ENCODE measurements at regions not wholly inside any gene's neighbourhood (a gene's known extent, or its start where the extent isn't known, plus 50 kb on each side); places are given as distances from the start of the nearest gene placed in this dataset.
"Not testable (repeated sequence)": the region's sequence is repeated elsewhere in the genome, so short reads cannot be mapped to it uniquely, and the experiment has no call there.

DNA sequence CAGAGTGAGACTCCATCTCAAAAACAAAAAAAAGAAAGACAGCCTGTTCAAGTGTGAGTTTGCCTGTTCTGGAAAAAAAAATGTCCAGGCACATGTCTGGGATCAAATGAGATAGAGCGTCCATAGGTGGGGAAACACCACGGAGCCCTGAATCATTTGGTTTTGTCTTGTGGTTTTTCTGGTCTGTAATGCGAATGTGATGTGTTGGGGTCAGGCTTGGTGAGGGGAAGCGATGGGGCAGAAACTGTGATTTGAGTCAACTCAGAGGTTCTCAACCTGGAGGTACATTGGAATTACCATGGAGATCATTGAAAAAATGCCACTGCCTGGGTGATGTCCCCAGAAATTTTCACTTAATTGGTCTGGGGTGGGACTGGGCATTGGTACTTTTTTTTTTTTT lies 183.9 kb upstream of the PWP1 start:
- DNase-seq: no peak

DNA sequence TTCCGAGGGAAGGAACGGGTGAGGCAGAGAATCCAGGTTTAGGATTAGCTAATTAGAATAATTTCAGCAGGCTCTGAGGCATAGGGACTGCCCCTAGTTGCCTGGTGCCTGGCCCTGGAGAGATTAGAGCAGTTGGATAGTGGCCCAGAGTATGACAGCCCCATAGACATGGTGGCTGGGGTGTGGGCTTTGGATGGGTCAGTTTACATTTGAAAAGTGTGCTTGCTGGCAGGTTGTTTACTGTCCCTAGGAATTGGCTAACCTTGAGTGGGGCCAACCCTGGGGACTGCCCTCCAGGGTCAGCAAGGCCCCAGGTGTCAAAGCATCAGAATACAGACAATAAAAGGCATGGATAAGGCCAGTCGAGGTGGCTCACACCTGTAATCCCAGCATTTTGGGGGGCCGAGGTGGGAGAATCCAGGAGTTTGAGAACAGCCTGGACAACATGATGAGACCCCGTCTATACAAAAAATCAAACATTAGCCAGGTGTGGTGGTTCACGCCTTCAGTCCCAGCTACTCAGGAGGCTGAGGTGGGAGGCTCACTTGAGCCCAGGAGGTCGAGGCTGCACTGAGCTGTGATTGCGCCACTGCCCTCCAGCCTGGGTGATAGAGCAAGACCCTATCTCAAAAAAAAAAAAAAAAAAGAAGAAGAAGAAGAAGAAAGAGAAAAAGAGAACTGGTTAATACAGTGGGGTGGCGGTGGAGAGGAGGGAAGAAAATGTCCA lies 182.3 kb upstream of the PWP1 start:
- DNase-seq: no peak

DNA sequence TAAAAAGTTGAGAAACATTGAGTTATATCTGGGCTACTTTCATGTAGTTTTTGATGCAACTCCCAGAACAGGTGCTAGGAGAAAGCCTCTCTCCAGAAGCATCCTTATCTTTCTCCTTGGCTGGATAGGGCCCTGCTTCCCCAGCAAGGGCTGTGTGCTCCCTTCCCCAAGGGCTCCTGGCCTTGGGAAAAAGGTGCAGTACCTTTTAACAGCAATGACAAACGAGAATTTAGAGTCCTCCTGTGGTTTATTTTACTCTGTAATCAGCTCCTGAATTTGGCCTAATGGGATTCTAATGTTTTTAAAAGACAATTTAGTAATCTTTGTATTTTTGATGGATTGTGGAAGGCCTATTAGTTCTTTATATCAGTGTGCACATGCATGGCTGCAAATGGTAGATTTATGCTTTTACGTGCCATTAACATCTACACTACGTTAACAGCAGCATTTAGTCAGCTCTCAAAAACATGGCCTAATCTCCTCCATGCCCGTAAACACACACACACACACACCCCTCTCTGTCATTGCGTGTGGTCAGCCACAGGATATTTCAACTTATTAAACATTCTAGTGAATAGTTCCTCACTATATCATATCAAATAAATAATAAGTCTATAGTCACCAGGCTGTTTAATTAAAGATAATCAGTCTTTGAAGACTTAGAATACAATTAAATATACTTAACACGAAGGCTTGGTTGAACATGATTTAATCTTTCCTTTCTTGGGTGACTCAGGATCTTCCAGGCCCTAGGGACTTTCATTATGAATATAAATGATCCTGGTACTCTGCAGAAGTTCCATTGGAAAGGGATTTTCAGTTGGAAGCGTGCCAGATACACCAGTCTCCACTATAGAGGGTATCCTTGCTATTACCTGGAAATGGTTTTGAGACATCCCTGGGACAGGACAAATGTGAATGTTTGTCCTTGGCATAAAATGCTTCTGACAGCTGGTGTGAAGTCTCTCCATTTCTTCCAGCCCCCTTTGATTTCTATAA lies 181.4 kb upstream of the PWP1 start:
- DNase-seq: no peak

DNA sequence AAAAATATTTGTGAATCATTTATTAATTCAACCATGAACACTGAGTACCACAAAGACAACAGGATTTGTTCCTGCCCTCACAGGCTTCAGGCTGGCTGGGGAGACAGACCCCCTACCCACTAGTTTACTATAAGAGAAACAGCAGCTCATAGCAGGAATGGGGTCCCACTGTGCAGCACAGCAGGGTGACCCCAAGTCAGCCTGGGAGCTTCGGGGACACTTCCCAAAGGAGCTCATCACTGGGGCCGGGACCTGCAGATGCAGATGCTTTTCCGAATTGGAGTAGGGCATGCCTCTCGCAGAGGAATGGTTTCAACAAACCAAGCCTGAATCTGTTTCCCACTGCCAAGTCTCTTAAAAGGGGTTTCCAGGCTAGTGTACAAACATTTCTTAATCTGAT lies 176.2 kb upstream of the PWP1 start:
- DNase-seq: no peak

DNA sequence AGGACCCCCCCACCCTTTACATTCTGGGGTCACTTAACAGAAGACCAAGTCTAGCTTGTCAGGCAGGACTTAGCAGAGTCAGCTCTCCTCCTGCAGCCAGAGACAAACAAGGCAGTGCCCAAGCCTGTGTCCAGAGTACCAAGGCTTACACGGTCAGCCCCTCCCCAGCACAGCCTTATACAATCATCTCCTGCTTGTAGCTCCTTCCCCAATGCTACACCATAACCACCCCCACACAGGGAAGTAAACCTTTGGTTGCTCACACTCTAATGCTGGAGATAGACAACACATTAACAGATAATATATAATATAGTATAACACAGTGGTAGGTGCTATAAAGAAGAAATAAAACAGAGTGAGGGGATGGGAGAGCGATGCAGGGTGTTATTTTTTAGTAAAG lies 175.4 kb upstream of the PWP1 start:
- peak in 1 of 2 donors; percentile 64 for DNase-seq

DNA sequence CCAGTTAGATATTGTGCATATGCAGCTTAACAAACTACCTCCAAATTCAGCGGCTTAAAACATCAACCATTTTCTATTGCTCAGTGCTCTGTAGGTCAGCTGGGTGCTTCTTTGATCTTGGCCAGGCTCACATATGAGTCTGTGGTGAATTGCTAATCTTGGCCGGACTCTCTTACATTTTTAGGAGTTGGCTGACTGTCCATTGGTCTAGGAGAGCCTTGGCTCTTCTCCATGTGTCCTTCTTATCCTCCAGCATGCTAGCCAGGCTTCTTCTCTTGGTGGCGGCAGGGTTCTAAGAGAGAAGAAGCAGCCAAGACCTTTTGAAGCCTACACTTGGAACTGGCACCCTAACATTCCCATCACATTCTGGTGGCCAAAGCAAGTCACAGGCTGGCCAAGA lies 174.3 kb upstream of the PWP1 start:
- DNase-seq: no peak

DNA sequence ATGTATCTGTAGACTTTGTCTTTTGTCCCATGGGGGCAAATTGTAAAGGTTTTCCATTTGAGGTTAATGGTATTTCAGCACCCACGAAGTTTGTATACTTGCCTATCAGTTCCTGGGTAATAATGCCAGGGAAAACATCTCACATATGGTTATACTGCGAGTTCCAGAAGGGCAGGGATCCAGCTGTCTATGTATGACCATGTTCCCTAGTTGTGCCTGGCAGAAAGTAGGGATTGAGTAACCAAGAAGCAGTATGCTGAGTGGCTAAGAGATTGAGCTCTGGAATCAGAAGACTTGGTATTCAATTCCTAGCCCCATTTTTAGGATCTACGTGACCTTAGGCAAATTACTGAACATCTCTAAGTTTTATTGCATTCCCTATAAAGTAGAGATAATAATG lies 173.2 kb upstream of the PWP1 start:
- DNase-seq: no peak

DNA sequence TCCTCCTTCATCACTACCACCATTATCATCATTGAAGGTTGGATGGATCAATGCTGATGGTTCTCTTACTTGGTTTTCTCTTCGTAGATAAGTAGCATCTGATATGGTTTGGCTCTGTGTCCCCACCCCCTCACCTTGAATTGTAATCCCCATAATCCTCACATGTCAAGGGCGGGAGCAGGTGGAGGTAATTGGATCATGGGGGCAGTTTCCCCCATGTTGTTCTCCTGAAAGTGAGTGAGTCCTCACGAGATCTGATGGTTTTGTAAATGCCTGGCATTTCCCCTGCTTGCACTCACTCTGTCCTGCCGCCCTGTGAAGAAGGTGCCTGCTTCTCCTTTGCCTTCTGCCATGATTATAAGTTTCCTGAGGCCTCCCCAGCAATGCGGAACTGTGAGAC lies 172.4 kb upstream of the PWP1 start:
- no peak for DNase-seq

DNA sequence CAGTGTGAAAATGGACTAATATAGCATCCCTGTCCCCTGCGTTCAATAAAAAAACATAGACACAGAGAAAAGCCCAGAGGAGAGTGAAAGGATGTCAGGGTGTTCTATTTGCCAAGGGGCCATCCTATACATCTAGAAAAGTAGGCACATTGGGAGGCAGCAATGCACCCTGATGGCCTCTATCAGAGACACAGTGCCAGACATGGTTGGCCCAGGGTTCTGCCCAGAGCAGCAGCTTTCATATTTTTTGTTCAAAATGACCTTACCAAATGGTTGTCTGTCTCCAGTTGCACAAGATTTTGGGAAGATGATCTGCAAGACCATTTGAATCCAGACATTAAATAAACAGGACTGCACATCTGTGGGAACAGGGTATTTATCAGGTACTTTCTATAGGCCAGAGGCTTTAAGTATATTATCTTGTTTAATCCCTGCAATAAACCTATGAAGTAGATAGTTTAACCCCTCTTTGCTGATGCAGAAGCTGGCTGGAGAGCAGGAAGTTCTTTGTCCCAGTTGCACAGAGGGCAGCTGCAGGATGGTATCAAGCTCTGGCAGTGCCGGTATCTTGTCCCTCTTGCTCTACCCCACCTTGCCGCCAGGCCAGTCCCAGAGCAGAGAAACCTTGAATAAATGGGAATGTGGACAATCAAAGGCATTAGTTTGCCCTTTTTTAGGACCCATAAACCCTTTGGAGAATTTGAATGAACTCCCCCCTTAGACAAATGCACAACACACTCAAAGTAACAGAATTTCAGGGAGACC lies 171.8 kb upstream of the PWP1 start:
- no peak for DNase-seq

DNA sequence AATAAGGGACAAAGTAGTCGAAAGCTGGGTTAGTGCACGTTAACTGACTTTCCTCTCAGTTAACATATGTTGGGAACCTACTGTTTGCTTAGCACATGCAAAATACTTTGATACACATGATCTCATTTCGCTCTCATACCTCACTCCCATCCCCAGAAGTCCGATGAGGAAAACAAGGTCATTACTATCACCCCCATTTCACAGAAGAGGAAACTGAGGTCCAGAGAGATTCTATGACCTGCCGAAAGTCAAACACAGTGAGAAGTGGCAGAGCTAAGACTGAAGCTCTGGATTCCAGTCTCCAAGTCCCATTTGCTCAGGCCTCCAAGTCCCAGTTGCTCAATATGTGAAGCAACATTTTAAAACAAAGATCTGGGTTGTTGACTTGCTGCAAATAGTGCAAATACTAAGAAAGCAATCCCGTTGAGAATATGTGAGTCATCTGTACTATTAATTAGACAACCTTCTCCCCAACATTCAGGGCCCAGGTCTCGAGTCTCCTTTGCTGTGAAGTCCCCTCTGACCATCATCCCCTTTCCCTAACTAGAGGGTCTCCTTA lies 170.6 kb upstream of the PWP1 start:
- peak; percentile 22 to 40 for DNase-seq

DNA sequence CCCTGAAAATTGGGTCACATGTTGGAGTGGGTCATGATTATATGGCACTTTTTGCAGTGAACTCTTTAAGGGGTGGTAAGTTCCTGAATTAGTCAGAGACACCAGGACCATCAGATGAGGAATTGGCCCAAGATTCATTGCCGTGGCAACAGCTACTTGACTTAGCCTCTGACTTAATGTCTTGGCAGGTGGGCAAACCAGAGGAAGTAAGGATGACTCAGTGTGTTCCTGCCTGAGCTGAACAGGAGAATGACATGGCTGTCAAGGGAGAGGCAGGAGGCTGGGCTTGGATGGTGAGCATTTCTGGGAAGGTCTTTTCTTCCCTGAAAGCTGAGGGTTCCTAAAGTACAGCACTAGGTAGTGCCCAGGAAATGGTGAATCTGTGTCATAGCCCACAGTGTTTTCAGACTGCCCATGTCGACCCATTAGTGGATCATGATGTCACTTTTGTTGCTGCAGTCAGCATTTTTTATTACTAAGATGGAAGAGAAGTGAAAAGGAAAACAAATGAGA lies 170.1 kb upstream of the PWP1 start:
- peak; percentile 60 to 87 for DNase-seq

DNA sequence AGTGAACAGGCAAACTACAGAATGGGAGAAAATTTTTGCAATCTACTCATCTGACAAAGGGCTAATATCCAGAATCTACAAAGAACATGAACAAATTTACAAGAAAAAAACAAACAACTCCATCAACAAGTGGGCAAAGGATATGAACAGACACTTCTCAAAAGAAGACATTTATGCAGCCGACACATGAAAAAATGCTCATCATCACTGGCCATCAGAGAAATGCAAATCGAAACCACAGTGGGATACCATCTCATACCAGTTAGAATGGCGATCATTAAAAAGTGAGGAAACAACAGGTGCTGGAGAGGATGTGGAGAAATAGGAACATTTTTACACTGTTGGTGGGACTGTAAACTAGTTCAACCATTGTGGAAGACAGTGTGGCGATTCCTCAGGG lies 167.8 kb upstream of the PWP1 start:
- not testable (repeated sequence) for DNase-seq

DNA sequence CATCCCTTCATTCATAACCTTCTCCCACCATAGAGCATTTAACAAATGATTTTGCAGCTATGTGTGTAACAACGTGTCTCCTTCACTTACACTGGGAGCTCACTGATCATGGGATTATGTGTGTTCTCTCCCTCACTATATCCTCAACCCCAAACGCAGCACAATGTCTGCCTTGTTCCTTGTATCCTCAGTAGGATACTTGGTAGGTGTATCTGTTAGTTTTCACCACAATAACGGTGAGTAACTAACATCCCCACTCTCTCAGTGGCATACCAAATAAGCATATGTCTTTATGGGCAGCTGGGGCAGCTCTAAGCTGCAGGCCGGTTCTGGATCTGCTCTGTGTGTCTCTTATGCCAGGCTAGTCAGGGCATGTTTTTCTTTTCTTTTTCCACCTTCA lies 166.7 kb upstream of the PWP1 start:
- no peak for DNase-seq

DNA sequence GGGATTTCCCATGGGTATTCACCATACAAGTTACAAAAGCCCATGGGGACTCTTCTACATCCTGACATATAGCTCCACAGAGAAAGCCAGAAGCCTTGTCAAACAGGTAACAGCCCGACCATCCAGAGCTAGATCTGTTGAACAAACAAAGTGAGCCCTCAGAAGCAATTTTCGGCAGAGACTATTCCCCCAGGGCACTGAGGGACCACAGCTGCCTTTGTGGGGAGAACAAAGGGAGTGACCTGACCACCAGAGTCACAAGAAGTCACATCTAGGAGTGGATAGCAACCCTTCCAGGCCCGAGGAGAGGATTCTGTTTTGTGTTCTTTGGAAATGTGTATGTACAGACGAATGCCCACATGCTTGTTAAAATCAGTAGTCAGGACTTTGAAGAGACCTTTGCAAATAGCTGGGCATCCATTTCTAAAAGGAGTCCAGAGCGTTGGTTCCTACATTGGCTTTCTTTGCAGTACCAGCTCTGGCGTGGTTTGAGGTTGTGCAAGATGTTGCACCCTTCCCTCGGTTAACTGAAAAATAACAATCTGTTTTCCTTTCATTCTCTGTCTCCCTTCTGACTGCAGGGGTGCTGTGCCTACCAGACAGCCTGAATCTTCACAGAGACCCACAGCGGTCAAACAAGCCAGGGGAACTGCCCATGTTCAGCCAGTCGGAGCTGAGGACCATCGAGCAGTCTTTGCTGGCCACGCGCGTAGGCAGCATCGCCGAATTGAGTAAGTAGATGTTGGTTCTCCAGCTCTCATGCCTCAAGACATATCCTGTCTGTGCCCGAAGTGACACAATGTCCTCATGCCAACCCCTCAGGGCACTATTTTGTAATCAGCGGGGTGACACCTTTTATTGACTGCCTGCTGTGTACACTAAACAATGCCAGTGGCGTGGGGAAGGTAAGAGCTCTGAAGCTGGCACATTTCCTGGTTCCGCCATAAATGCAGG lies 165.4 kb upstream of the PWP1 start:
- DNase-seq: peak in 1 of 2 donors; percentile 57

DNA sequence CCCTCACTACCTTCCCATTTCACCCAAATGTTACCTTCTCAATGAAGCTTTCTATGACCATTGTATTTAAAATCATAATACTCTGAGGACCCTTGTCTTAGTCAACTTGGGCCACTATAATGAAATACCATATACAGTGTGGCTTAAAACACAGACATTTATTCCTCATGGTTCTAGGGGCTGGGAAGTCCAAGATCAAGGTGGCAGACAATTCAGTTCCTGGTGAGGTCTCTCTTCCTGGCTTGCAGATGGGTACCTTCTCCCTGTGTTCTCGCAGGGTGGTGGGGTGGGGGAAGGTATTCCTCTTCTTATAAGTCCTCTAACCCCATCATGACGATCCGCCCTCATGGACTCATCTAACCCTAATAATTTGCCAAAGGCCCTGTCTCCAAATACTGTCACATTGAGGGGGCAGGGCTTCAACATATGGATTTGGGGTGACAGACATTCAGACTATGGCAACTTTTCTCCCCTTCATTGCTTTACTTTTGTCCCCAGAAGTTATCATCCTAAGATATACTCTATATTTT lies 163.7 kb upstream of the PWP1 start:
- no peak for DNase-seq

DNA sequence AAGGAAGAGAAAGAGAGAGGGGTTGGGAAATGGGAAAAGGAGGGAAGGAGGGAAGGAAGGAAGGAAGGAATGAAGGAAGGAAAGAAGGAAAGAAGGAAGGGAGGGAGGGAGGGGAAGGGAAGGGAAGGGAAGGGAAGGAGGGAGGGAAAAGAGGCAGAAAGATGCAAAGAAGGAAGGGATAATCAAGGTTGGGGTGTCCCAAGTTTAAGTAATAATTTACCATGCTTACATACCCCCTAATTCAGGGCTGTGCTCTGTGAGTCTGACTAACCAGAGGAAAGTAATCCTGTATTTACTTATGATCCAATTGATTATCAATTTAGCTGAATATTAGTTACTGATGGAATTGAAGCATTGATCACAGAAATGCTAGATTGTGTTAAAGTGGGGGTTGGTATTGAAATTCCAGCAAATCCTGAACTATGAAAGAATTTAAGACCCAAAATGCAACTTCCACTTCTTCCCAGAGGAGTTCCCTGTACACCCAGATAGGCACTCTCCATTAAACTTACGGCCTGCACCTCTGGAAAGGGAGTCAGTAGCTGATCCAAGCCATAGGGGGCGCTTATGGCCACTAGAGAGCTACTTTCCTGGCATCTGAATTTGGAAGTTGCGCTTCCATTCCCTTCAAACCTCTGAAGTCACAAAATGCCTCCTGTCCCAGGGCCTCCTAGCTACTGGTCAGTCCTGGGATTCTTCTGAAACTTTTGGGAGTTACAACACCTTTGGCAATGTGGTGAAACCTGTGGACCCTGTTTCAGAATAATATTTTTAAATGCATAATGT lies 162.7 kb upstream of the PWP1 start:
- DNase-seq: no peak

DNA sequence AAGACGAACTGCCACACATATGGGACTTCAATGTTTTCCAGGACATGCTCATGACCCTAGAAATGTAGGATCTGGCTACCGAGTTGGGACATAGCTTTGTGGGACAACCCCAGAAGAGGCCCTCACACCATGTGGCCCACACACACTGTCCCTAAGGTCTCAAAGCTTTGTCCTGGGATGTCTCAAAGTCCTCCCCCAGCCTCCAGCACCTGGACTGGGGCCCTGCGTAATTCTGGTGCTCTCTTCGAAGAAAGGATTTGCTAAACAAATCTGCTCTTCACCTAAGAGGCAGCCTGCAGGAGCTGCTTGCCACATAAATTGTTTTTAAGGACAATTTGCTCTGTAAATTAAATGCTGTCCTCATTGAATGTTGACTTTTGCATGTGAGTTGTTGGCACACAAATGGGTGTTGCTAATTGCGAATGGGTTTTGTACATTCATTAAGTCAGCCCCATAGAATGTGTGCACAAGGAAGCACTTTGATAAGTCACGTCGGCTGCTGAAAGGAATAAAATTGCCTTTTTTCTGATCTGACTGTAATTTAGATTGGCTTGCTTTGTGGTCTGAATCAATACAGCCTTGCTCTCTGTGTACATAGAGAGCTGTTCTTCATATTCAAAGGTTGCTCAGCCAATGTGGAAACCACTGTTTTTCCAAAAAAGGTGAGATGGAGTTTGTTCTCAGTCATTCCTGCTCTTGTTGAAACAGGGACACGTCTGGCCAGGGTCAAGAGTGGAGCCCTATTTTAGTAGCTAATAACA lies 161.6 kb upstream of the PWP1 start:
- DNase-seq: no peak

DNA sequence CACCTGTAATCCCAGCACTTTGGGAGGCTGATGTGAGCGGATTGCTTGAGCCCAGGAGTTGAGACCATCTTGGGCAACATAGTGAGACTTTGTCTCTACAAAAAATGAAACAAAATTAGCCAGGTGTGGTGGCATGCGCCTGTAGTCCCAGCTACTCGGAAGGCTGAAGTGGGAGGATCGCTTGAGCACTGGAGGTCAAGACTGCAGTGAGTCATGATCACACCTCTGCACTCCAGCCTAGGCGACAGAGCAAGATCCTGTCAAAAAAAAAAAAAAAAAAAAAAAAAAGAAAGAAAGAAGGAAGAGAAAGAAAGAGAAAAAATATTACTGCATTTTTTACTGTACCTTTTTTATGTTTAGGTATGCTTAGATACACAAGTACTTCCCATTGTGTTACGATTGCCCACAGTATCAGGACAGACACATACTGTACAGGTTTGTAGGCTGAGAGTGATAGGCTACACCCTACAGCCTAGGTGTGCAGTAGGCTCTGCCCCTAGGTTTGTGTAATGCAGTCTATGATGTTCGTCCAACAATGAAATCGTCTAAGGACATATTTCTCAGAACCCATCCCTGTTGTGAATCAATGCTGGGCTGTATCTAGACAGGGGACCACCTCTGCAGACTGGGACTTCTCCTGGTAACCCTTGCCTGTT lies 160.4 kb upstream of the PWP1 start:
- DNase-seq: no peak

All from inflammatory macrophage (primary cell).